ENCODE measurements at regions not wholly inside any gene's neighbourhood (a gene's known extent, or its start where the extent isn't known, plus 50 kb on each side); places are given as distances from the start of the nearest gene placed in this dataset.
"Not testable (repeated sequence)": the region's sequence is repeated elsewhere in the genome, so short reads cannot be mapped to it uniquely, and the experiment has no call there.

DNA sequence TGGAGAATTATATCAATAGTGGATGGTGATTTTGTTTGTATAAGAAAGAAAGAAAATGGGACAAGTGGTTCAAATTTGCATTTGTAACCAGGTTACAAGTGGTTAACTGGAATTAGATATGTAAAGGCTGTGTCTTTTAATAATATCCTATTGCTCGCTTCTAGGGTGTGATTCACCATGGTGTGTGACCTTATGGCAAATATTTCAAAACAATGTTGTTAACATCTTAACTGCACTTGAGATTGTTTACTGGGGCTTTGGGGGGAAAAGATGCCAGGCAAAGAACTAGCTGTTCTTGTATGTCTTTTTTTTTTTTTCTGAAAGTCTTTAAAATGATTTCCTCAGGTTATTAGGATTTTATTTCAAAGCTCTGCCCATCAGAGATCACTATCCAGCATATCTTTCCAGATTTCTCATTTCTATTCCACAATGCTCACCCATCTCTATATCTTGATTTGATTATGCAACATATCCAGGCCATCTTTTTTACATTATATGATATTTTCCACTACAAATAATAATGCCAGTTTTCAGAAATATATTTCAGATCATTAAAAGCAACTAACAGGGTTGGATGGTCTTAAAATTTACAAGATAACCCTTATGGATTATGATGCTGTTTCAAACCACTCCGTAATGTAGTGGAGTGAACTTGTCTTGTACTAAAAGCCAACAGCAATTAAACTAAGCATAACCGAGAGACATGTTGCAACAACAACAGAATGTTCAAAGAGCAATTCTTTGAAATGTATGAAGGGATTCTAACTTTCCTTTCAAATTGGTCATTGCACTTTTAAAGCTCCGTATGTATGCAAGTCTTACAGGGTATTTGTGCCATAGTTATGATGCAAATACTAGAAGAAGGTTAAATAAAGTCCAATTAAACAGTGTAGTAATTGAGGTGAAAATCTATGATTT is 341.5 kb upstream of the ETAA1 start:
- no peak for DNase-seq

- DNase-seq: no peak
Observed at GRCh38 chr2:67057123-67057522, 340.0 kb upstream of the ETAA1 start.

- DNase-seq: no peak
Observed at GRCh38 chr2:67057901-67058703, 339.0 kb upstream of the ETAA1 start.

GRCh38 chr2:67065046-67065445 is 332.1 kb upstream of the ETAA1 start:
- no peak for DNase-seq

GRCh38 chr2:67066782-67067181 is 330.4 kb upstream of the ETAA1 start:
- no peak for DNase-seq

DNA sequence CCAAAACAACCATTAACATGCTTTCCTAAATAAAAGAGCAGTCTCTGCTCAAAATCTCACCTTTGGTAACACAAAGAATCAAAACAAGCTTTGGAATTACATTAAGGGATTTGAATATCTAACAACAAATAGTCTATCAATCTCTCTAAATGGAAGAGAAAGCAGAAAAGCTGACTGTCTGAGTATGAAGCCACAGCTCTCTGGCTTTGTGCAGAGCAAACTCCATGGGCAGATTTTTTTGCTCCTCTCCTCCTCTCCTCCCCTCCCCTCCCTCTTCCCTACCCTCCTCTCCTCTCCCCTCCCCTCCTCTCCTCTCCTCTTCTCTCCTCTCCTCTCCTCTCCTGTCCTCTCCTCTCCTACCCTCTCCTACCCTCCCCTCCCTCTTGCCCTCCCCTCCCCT is 329.5 kb upstream of the ETAA1 start:
- DNase-seq: no peak

DNA sequence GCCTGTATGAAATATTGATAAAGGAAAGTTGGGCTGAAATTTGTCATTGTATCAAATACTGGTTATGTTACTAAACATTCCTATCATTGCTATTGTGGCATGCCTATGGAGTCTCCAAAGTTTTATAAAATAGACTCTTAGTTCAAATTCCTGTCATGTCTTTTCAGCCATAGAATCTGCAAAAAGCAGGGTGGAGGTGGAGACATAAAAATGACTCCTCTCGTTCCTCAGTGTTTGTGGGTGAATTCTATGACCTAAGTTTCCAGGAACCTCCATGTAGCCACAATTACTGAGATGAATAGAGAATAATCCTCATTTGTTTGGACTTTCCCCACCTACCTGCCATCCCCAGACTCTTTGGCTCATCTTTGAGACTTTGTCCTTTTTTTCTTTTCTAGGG is 326.3 kb upstream of the ETAA1 start:
- no peak for DNase-seq

- DNase-seq: no peak
Observed at GRCh38 chr2:67075056-67075455, 322.1 kb upstream of the ETAA1 start.

GRCh38 chr2:67075530-67076238 is 321.4 kb upstream of the ETAA1 start:
- DNase-seq: no peak

DNA sequence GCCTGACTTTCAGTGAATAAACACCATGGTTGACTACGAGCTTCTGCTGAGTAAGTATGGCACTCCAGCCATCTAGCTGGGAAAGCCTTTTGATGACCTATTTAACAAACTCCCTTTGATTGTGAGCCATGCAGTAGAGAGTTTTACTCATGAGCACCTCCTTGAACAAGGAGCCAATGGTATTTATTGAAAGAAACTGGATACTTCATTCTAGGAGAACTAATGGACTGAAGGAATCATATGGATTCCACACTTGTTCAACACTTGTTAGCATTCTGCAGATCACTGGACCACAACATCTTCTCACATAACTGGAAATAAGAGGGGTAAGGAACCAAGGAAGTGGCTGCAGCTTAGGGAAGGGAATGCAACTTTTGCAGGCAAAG is 320.9 kb upstream of the ETAA1 start:
- no peak for DNase-seq

- no peak for DNase-seq
Observed at GRCh38 chr2:67079729-67080128, 317.4 kb upstream of the ETAA1 start.

DNA sequence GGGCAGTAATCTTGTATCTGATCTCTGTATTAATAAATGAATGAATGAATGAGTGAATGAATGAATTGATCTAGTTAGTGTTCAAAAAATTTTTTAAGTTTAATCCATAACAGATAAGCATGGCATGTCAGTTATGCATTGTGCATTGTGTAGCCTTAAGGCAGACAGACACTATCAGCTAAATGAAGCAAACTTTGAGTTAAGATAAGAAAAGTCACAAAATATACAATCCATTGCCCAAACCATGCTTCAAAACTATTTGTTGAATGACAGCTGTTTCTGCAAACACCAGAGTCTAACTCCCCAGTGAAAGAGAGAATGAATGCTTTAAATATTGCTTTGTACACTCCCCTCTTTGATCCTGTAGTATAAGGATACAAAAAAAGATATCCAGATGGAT is 314.3 kb upstream of the ETAA1 start:
- no peak for DNase-seq

DNA sequence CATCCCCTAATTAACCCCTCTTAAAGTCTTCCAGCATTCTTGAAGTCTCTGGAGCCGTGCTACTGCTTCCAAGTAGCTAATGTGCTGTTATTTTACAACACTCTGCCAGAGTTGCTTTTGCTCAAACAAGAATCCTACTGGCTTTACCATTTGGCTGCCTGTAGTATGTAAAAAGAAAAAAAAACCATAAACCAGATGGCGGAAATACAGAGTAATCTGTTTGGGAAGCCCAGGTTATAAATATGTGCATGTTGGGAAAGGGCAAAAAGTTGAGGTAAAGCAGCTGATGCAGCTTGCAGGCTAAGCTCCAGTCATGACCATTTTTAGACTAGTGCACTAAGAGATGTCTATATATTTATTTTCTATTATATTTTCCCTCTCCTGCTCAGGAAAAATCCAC is 313.2 kb upstream of the ETAA1 start:
- no peak for DNase-seq

DNA sequence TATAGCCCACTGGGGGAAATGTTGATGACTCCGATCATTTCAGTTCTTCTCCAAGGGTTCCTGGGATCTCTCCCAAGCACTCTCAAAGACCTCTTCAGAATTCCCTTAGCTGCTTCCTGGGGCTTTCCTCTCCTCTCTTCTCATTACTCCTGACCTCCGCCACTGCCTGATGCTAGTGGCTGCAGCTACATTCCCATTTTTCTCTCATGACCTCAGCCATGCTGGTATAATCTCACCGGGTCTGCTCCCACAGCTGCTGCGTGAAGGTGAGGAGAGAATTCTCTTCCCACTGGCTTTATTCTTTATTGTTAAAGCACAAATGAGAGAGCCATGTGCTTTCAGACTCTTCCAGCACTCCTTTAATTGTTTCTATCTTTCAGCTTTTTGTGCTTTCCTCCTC is 312.0 kb upstream of the ETAA1 start:
- no peak for DNase-seq

- no peak for DNase-seq
Observed at GRCh38 chr2:67091681-67092080, 305.5 kb upstream of the ETAA1 start.

GRCh38 chr2:67095121-67095520 is 302.0 kb upstream of the ETAA1 start:
- DNase-seq: no peak

DNA sequence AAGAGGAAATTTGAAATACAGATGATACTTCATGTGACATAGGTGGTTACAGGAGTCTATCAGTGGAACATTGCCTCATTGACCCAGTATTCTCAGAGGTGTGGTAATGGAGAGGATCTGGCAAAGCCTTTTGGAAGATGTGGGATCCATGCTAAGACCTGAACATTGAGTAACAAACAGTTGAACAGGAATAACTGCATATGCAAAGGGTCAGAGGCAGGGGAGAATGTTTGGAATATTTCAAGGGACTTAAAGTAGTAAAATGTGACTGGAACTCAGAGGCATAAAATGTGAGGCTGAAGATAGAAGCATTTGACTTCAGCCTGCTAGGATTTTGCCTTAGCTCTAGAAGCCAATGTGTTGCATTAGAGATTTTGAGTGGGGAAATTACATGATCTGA is 300.2 kb upstream of the ETAA1 start:
- DNase-seq: no peak

DNA sequence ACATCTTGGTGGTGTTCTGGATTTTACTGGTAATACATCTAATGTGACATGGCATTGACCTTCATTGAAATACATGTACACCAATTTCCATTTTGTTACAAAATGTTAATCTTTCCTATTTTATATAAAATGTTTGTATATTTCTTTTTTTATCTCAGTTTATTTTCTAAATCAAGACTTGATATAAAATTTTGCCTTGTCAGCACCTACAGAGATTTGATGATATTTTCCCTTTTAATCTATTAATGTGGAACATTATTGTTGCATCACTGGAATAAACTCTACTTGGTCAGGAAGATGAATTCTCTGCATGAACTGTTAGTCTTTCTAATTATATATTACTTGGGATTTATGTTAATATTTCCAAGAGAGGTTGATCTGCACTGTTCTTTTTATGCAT is 294.0 kb upstream of the ETAA1 start:
- no peak for DNase-seq

GRCh38 chr2:67108231-67108630 is 288.9 kb upstream of the ETAA1 start:
- DNase-seq: peak; percentile 0

- no peak for DNase-seq
Observed at GRCh38 chr2:67124531-67124930, 272.6 kb upstream of the ETAA1 start.

DNA sequence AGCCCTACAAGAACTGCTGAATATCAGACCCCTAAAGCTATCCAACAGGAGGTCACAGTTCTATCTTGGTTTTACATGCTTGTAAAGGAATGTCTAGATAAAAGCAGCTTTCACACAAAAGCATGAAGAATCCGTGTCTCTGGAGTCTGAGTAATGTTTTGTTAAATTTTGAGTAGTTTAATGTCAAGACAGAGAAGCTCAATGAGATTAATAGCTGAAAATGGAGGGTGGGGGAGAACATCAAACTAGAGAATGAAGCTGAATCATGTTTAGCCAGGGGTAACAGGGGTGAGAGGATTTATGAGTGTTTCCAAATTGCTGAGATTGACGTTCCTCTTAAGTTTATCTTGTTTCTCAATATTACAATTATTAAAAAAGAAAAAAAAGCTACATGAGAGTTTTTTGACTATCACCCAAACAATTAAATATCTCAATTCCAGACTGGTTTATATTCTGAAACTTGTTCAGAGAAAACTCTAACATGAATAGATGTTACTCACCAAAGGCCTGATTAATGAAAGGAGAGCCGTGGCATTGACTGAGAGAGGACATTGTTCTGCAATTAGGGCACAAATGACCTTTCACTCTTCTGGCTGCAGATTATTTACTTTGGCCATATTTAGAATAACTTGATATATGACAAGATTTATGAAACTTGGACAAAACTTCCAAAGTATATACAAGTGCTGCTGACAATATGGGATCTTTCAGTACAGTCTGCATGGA is 266.4 kb upstream of the ETAA1 start:
- no peak for DNase-seq

- no peak for DNase-seq
Observed at GRCh38 chr2:67131257-67131609, 265.9 kb upstream of the ETAA1 start.

DNA sequence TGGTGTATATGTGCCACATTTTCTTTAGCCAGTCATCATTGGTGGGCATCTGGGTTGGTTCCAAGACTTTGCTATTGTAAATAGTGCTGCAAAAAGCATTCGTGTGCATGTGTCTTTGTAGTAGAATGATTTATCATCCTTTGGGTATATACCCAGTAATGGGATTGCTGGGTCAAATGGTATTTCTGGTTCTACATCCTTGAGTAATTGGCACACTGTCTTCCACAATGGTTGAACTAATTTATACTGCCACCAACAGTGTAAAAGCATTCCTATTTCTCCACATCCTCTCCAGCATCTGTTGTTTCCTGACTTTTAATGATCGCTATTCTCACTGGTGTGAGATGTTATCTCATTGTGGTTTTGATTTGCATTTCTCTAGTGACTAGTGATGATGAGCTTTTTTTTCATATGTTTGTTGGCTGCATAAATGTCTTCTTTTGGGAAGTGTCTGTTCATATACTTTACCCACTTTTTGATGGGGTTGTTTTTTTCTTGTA is 264.6 kb upstream of the ETAA1 start:
- DNase-seq: not testable (repeated sequence)
